GM10248 (cell line): ENCODE measurements at regions not wholly inside any gene's neighbourhood (a gene's known extent, or its start where the extent isn't known, plus 50 kb on each side); places are given as distances from the start of the nearest gene placed in this dataset.

ENCODE experiments used
- CTCF ChIA-PET: fragments of 300-600 bp; sonication (Branson Sonifier 250); formaldehyde crosslinking; extraction: SDS; loops from one replicate; lab custom pipeline; 2021; ENCODE audit warnings: antibody characterized with exemption; lab: Yijun Ruan, JAX
- POLR2A ChIA-PET: fragments of 350-650 bp; sonication (Branson Sonifier 250); formaldehyde crosslinking; extraction: SDS; loops from one replicate; lab custom pipeline; 2020; ENCODE audit warnings: antibody characterized with exemption; lab: Yijun Ruan, JAX
- DNase-seq: peaks from one replicate; pipeline ENCODE4 v3.0.0; 2012; ENCODE audit errors: extremely low spot score
- TF ChIP-seq, protein P1 (sequence below): IDR thresholded peaks from 2 replicates; pipeline ENCODE4 v1.5.1; 2012; ENCODE audit warnings: mild to moderate bottlenecking, low read depth; ENCODE audit errors: extremely low read depth, missing control alignments, control extremely low read depth

DNA sequence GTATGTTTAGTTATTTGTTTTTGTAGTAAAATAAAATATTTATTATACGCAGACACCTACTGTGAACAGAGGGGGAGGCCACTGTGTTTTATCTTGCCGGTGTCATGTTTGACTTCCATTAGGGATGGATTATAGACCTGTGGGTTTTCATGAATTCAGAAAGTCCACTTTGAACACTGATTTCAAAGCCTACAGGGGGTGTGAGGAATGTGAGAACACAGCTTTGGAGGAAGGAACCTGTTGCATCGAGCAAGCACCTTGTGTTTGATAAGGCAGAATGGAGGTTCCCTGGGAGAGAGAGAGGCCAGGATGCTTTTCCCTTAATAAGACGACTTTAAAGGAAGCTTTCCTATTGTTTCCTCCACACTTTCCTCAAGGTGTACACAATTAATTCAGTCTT is 665.0 kb upstream of the MGMT start:
- TF ChIP-seq, protein P1, sequence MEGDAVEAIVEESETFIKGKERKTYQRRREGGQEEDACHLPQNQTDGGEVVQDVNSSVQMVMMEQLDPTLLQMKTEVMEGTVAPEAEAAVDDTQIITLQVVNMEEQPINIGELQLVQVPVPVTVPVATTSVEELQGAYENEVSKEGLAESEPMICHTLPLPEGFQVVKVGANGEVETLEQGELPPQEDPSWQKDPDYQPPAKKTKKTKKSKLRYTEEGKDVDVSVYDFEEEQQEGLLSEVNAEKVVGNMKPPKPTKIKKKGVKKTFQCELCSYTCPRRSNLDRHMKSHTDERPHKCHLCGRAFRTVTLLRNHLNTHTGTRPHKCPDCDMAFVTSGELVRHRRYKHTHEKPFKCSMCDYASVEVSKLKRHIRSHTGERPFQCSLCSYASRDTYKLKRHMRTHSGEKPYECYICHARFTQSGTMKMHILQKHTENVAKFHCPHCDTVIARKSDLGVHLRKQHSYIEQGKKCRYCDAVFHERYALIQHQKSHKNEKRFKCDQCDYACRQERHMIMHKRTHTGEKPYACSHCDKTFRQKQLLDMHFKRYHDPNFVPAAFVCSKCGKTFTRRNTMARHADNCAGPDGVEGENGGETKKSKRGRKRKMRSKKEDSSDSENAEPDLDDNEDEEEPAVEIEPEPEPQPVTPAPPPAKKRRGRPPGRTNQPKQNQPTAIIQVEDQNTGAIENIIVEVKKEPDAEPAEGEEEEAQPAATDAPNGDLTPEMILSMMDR, result no peak
- CTCF ChIA-PET, result no interaction called here
- POLR2A ChIA-PET, result no interaction called here
- no peak for DNase-seq

DNA sequence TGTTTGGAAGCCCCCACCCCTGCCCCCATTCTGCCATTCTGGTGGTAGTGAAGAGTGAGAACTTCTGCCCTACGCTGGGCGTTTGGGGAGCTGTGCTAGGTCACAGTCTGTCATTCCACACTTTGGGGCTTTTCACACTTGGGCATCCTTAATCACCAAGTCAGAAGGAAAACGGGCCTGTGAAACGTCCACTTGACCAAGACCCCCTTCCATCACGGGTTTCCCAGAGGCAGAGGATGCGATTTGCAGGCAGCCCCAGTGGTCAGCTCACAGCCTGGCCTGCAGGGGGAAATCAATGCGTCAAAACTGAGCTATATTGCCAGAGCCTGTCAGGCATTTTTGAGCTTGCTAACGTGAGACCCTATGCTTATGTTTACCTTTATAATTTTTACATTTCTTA is 663.3 kb upstream of the MGMT start:
- DNase-seq, result no peak
- CTCF ChIA-PET, result no interaction called here
- TF ChIP-seq, protein P1, result no peak
- POLR2A ChIA-PET, result no interaction called here

DNA sequence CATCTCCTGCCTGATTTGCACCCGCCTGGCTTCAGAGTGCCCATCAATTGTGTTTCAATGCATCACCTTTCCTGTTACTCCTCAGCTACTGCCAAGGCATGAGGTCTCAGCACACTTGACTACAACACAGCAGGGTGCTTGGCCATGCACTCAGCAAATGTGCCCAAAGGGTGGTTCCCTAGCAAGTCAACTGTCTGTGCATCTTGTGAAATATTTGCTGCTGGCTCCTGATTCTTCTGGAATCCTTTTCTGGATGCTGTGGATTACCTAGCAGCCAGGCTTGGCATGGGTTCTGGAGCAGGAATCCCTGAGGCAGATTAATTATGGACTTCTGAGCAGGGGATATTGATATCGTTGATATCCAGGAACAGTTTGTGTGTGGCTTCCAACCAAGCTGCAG is 662.6 kb upstream of the MGMT start:
- DNase-seq, result no peak
- POLR2A ChIA-PET, result no interaction called here
- TF ChIP-seq, protein P1, result no peak
- CTCF ChIA-PET, result no interaction called here

DNA sequence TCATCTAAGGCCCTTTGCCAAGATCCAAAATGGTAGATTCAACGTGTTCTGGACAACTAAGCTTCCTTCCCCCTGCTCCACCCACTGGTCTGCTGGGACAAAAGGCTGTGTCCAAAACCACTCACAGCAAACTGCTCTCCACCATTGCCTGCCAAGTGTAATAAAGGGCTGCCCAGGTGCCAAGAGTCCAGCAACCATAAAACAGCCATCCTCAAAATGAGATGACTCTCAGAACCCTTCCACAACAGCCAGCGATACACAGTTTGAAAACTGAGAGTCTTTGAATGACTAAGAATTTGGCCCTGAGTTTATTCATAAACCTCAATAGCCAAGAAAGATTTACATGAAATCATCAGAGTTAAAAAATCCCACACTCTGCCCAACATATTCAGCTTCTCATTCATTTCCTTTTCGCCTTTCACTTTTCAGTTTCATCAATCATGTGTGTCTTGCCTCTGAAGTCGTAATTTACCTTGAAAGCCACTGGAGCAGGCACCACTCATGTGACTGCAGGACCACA is 658.1 kb upstream of the MGMT start:
- TF ChIP-seq, protein P1, result no peak
- DNase-seq, result no peak
- CTCF ChIA-PET, result no interaction called here
- POLR2A ChIA-PET, result no interaction called here

DNA sequence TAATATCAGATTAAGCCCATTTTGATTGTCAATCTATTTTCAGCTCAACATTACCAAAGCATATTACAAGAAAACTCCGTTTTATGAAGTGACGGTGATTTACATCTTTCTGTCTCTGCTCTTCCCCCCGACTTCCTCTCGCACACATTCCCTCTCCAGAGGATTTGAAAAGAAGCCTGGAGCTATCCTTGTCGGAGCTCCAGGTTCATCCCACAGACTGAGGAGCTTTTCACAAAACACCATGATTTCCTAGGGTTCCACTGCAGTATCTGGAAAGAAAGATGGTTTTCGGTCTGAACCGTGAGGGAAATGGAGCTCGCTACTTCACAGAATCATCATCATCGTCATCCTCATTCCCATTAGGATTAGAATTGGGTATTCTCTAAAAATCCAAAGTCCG is 655.5 kb upstream of the MGMT start:
- ChIA-PET CTCF (interaction anchor here (0.8 to 2.0 kb wide), 2 partner anchors 12 to 13 kb away, joined by 3 to 4 read pairs; no protein-coding TSS in a partner anchor), POLR2A (no interaction called here)
- TF ChIP-seq, protein P1, result no peak
- DNase-seq, result no peak

DNA sequence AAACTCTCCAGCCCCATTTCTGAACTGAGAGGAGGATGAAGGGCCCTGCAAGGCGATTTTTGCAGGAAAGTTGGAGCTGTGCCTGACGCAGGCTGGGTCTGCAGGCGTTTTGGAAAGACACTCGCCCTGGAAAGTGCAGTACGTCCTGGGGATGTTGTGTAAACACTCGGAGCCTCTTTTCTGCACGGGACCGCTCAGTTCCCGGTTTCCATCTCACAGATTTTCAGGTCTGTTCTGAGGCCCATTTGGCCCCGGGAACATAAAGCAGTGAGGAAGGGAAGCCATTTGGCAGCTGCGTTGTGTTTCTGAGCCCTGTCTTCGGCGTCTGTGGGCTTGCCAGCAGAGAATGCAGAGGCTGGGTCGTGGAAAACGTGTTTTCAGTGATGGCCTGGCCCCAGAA is 655.0 kb upstream of the MGMT start:
- POLR2A ChIA-PET, result no interaction called here

More for the DNA sequence above, 655.0 kb upstream of the MGMT start:
- TF ChIP-seq, protein P1, result no peak
- no peak for DNase-seq
- CTCF ChIA-PET, result interaction anchor here (2.0 kb wide), 1 partner anchor 13 kb away, joined by 4 read pairs; no protein-coding TSS in a partner anchor
